ENCODE measurements at regions not wholly inside any gene's neighbourhood (a gene's known extent, or its start where the extent isn't known, plus 50 kb on each side); places are given as distances from the start of the nearest gene placed in this dataset.

- POLR2A ChIA-PET = no interaction called here
- FAIRE-seq = no peak
- CTCF ChIA-PET = no interaction called here
Observed at GRCh38 chr6:45763281-45763680, 252.4 kb downstream of the CLIC5 start.

More at GRCh38 chr6:45763281-45763680, 252.4 kb downstream of the CLIC5 start:
- Histone ChIP-seq H3K27ac (ENCODE audit: insufficient read depth, low read depth, low read length) (no peak overlapping the region), H3K9me3 (replicated peaks; ENCODE audit: control insufficient read depth, insufficient read depth, low read length) (no peaks in the 10 kb centered on the region), H3K9ac (replicated peaks; ENCODE audit: extremely low read depth, insufficient read depth, low read length) (no peak overlapping the region), H3K27me3 (ENCODE audit: control insufficient read depth in 2 of 2, insufficient read depth in 2 of 2, low read length in 2 of 2) (no peaks in the 10 kb centered on the region), H2AFZ (ENCODE audit: low read depth, low read length) (no peak overlapping the region), H3K4me3 (replicated peaks in 1 of 3; ENCODE audit: insufficient read depth in 1 of 3, low read depth in 1 of 3, low read length in 3 of 3) (no peak overlapping the region), H3K9me1 (replicated peaks; ENCODE audit: control insufficient read depth, extremely low read depth, insufficient read depth, low read length) (no peaks in the 10 kb centered on the region), H3K4me2 (ENCODE audit: insufficient read depth, low read length) (no peak overlapping the region), H3K36me3 (ENCODE audit: control insufficient read depth in 2 of 2, extremely low read depth in 1 of 2, insufficient read depth in 2 of 2, low read length in 2 of 2) (no peaks in the 10 kb centered on the region), H3K4me1 (ENCODE audit: control insufficient read depth, extremely low read depth, insufficient read depth, low read length) (no peaks in the 10 kb centered on the region), H3K79me2 (ENCODE audit: control insufficient read depth, insufficient read depth, low read length) (no peaks in the 10 kb centered on the region), H4K20me1 (replicated peaks; ENCODE audit: control insufficient read depth, extremely low read depth, insufficient read depth, low read length) (no peaks in the 10 kb centered on the region)
- TF ChIP-seq GATA2 (IDR thresholded peaks at IDR 0.05; ENCODE audit: insufficient read depth, insufficient read length, low read depth, low read length) (no peak), EZH2 (IDR thresholded peaks at IDR 0.05; ENCODE audit: borderline replicate concordance, low read depth, low read length, severe bottlenecking) (no peak), JUN (IDR thresholded peaks at IDR 0.05; ENCODE audit: borderline replicate concordance, insufficient read depth, insufficient read length, low read depth) (no peak), MYC (IDR thresholded peaks at IDR 0.05; ENCODE audit: low read depth, low read length) (no peak), CTCF (IDR thresholded peaks at IDR 0.05; ENCODE audit: extremely low read depth in 1 of 2, insufficient read depth in 1 of 2, low read depth in 1 of 2, low read length in 2 of 2) (no peak), MAX (IDR thresholded peaks at IDR 0.05; ENCODE audit: insufficient read depth, insufficient read length) (no peak), POLR2A (IDR thresholded peaks at IDR 0.05; ENCODE audit: low read depth, low read length) (no peak), FOS (IDR thresholded peaks at IDR 0.05; ENCODE audit: borderline replicate concordance, insufficient read depth, low read length) (no peak), POLR2AphosphoS5 (IDR thresholded peaks at IDR 0.05; ENCODE audit: insufficient read depth, low read depth, low read length) (no peak)
- intact Hi-C loops (cut with micrococcal nuclease) (no loop called here), dilution Hi-C loops (cut with MboI; ENCODE audit: extremely low pct_ligation_motif_present, low sequenced_read_pairs) (no loop called here)
- no TSS peak for BruUV-seq (replicated peaks)
- no peak for DNase-seq (ENCODE audit: low read depth, low spot score)

All from endothelial cell of umbilical vein (primary cell).